ENCODE measurements at regions not wholly inside any gene's neighbourhood (a gene's known extent, or its start where the extent isn't known, plus 50 kb on each side); places are given as distances from the start of the nearest gene placed in this dataset.

GRCh38 chr3:109211941-109212340 lies 75.4 kb downstream of the C3orf85 start:
- no peak for TF ChIP-seq CTCF (conservative IDR thresholded peaks at IDR 0.05)
- TF ChIP-seq EZH2 (IDR thresholded peaks at IDR 0.05; ENCODE audit: low read depth) = no peak
